UCSD-AML1 (cell line): ENCODE measurements at regions not wholly inside any gene's neighbourhood (a gene's known extent, or its start where the extent isn't known, plus 50 kb on each side); places are given as distances from the start of the nearest gene placed in this dataset.

Source experiments
- DNase-seq: peaks from one replicate; lab custom pipeline; 2025; ENCODE audit not compliant: unreplicated experiment; lab: John Stamatoyannopoulos, UW

- DNase-seq = no peak
These were observed 50.9 kb downstream of the TNP1 start for GRCh38 chr2:216808805-216809425.

- DNase-seq = no peak
These were observed 52.0 kb downstream of the TNP1 start for GRCh38 chr2:216807857-216808272.

DNA sequence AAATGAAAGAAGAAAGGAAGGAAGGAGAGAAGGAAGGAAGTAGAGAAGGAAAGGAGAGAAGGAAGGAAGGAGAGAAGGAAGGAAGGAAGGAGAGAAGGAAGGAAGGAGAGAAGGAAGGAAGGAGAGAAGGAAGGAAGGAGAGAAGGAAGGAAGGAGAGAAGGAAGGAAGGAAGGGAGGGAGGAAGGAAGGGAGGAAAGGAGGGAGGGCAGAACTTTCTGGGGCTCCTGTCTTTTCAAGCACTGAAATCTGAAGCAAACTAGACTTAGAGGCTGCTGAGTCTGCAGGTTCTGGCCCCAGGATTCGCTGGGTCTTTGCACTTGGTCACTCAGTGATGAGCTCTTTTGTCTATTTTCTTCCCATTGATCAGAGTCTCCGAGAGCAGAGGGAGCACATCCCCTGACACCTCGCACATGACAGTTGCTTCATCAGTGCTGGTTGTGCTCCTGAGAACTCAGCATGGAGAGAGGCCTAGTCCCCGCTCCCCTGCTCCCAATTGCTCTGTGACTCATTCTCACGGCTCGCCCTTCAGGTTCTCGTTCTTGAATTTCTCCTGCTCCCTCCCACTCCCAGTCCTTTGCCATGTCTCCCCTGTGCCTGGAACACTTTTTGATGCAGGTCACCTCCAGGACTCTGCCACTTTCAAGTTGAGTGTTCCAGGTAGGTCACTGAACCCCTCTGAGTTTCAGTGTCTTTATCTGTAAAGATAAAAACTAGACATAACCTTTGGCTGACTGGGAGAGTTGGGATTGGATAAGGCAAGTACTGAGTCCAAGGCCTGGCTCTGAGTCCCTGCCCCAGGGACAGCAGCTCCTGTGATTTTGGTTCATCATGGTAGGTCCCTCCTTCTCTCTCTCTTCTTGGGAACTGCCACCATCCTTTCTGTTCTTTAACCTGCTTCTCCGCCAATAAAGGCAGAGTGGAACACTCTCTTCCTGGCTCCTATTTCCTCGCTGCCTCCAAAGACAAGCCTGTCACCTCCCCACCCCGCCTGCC, 55.2 kb downstream of the TNP1 start:
- DNase-seq = no peak

DNA sequence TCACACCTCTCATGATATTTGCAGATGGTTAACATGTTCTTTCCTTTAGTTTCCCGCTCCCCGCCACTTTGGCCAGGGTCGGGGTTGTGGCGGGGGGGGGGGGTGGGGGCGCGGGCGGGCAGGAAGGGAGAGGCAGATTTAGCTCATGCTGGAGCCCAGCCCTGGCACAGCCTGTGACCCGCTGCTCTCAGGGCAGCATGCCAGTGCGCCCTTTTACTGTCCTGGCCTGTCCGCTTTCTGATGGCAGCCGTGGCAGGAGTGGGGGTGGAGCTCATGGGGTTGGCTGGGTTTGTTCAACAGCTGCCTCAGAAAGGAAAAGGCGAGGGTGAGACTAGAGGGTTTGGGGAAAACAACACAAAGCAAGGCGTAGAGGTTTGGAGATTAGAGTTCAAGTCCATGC, 56.1 kb downstream of the TNP1 start:
- no peak for DNase-seq

DNA sequence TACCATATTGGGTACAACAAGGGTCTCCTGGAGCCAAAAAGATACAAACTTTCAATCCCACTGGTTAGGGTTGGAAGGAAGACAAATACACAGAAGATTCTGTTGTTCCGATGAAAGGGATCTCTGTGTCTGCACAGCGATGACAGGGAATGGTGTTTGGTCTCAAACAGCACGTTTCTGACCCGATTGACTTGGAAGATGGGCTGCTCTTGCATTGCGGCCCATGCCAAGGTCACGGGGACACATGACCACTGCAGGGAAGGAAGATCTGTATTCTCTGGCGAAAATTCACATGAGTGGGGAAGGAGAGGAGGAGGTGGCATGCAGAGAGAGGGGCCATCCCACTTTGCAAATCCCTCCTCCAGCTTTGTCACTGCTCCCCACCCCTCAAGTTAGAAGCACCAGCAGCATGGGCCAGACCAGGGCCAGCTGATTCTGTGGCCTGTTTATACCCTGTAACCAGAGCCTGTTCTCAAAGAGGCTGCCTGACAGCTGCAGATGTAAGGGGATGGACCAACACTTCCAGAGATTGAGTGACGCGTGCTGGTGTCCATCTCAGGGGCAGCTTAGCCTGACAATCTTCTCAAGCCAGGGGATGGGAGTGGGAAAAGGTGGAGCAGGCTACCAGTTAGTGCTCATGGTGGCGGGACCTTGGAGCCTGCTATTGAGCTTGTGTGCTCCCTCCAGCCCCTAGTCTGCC, 57.2 kb downstream of the TNP1 start:
- DNase-seq = no peak

GRCh38 chr2:216800836-216801235, 59.0 kb downstream of the TNP1 start:
- DNase-seq = no peak

- DNase-seq = no peak
These were observed 59.9 kb downstream of the TNP1 start for GRCh38 chr2:216799873-216800431.

GRCh38 chr2:216796115-216796840, 63.6 kb downstream of the TNP1 start:
- no peak for DNase-seq

- DNase-seq = no peak
These were observed 66.5 kb downstream of the TNP1 start for GRCh38 chr2:216793386-216793785.

GRCh38 chr2:216792222-216793021, 67.4 kb downstream of the TNP1 start:
- no peak for DNase-seq

DNA sequence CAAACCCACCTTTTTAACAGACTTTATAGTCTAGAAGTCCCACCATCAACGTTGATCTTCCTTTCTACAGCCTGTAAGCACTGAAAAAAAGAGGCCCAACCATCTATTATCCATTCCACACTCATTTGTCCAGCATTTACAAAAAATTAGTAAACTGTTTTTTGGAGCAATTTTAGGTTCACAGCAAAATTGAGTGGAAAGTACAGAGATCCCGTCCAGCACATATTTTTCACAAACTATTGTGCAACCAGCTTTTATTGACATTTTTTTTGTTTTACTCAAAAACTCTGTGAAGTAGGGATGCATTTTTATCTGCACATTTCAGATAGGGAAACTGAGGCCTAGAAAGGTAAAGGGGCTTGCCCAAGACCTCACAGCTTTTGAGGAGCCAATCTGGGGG, 68.6 kb downstream of the TNP1 start:
- no peak for DNase-seq

- DNase-seq = no peak
These were observed 70.8 kb downstream of the TNP1 start for GRCh38 chr2:216789081-216789480.

DNA sequence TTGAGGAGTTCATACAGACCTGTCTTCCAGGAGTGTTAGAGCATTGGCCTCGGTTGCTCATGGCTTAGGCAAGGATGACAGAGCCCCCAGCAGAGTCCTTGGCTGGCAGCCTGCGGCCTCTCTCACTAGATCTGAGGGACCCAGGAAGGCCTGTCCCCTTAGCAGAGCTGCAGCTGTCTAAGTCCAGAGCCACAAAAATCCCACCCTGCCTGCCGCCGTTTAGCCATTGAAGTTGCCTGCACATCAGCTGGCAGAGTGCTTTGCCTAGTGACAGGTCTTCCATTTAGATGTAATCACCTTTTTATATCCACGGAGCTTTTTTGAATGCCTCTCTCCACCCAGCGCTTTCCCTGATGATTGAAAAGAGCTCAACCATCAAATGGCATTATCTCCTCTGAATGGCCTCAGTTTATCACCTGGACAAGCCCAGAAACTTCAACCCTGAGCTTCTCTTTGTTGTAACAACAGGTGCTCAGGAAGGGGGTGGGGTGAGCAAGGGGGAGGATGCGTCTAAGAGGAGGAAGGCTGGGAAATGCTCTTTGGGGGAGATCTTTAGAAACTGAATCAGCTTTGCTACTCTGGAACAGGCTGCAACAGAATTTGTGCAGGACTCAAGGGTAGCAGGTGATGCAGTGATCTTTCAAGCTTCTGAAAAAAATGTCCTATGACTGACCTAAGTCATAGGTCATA, 71.9 kb downstream of the TNP1 start:
- no peak for DNase-seq

- no peak for DNase-seq
These were observed 73.2 kb downstream of the TNP1 start for GRCh38 chr2:216786676-216787075.

DNA sequence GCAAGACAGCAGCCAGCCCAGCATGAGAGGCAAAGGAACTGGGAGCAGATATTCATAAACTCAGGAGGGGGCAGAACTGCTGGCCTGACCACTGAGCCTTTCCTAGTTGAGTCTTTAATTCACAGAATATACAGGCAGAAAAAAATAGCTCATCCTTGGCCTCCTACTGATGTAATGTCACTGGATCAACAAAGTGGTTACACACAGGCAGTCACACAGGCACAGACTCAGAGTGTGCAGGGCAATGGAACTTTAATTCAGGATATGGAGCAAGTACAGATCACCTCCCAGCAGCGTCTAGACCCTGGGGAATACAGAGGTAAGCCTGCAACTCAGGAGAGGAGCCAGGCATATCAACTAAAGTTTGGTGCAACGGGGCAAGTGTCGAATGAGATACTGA, 75.4 kb downstream of the TNP1 start:
- DNase-seq = no peak

DNA sequence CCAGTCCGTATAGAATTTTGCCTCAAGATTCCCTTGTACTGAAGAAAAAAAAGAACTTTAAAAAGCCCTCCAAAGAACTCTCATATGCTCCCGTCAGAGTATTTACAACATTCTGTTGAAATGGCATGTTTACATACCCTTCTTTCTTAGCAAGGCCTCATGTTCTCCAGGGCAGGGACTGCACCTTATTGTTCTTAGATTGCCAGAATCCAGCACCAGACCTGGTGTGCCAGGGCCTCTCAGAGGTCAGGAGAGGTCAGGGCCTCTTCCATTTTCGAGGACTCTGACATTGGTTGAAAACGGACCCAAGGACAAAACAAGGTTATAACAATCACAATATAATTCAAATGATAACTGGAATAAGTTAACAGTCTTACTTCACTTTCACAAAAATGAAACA, 78.2 kb downstream of the TNP1 start:
- no peak for DNase-seq

DNA sequence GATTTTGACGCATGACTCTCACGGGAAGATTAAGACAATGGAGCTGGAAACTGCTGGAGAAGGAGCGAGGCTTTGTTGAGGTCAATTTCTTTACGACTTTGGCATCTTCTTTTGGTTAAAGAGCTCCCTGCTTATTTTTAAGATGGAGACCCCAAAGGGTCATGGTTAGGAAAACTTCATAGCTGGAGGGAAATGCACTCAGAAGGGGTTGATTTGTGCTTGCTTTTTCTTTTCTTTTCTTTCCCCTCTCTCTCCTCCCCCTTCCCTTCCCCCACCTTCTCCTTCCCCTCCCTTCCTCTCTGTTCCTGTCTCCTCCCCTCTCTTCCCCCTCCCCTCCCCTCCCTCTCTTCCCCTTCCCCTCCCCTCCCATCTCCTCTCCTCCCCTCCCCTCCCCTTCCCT, 79.0 kb downstream of the TNP1 start:
- no peak for DNase-seq

DNA sequence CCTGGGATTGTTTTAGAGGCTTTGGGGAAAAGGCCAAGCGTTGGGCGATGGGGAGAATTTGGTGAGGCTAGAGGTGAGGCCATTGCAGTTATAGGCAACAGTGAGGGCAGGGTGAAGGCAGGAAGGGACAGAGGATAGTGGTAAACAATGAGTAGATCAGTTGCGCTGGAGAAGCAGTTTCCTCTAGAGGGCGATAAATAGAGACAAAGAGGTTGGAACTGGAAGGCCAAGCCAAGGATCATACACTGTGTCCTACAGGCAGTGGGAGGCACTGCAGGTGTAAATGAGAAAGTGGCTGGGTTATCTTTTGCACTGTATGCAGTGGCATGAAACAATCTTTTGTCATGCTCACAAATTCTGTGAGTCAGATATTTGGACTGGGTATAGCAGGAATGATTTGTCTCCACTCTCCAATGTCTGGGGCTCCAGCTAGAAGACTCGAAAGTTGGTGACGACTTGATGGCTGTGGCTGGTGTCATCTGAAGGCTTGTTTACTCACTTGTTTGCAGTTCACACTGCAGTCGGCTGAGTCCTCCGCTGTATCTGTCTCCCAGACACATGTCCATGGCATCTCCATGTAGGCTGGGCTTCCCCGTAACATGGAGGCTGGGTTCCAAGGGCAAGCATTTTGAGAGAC, 82.1 kb downstream of the TNP1 start:
- peak; percentile 31 for DNase-seq
